B cell (primary cell): ENCODE measurements at regions not wholly inside any gene's neighbourhood (a gene's known extent, or its start where the extent isn't known, plus 50 kb on each side); places are given as distances from the start of the nearest gene placed in this dataset.

Experiments used
- ATAC-seq: fragments of 200-7000 bp; cut with Tn5 transposase; one replicate; pipeline ENCODE4 v1.10.0; 2021; ENCODE audit warnings: low read depth, mild to moderate bottlenecking, moderate number of reproducible peaks, moderate library complexity
- CTCF ChIA-PET: fragments of 350-600 bp; sonication (Branson Sonifier 250); formaldehyde crosslinking; loops from one replicate; lab custom pipeline; 2021; ENCODE audit warnings: antibody characterized with exemption, inconsistent platforms; lab: Charles Lee
- POLR2A ChIA-PET: fragments of 350-600 bp; sonication (Branson Sonifier 250); formaldehyde crosslinking; loops from one replicate; lab custom pipeline; 2021; ENCODE audit warnings: antibody characterized with exemption; lab: Charles Lee
- DNase-seq: peaks from one replicate; pipeline ENCODE4 v3.0.0; 2013
- H2AFZ ChIP-seq: 2 replicates; pipeline ENCODE4 v1.6.1; 2012; ENCODE audit warnings: mild to moderate bottlenecking, low read depth, low read length; ENCODE audit not compliant: insufficient read depth, poor library complexity, severe bottlenecking
- H3K27ac ChIP-seq, 2 donors: 1 replicate in 1 of 2; 2 replicates in 1 of 2; pipeline ENCODE4 v1.5.1; 2012 to 2013; ENCODE audit warnings: low read length in 2 of 2, mild to moderate bottlenecking in 2 of 2, moderate library complexity in 1 of 2
- H3K27me3 ChIP-seq, 4 experiments: fragments of 200-600 bp in 1 of 4; sonication (generic) in 1 of 4; replicated peaks in 1 of 4; 1 replicate in 2 of 4; 2 replicates in 2 of 4; pipeline versions ENCODE4 v1.6.1 to v1.7.0; 2013 to 2016; ENCODE audit warnings: low read length in 3 of 4, mild to moderate bottlenecking in 2 of 4, mixed read lengths in 1 of 4, moderate library complexity in 1 of 4; ENCODE audit not compliant: insufficient read depth in 4 of 4, control insufficient read depth in 3 of 4; ENCODE audit errors: control extremely low read depth in 1 of 4
- H3K36me3 ChIP-seq, 2 experiments: replicated peaks in 1 of 2; 1 replicate in 1 of 2; 2 replicates in 1 of 2; pipeline versions ENCODE4 v1.6.1 to v1.7.1; 2013; ENCODE audit warnings: low read length in 1 of 2; ENCODE audit not compliant: insufficient read depth in 2 of 2, control insufficient read depth in 1 of 2; ENCODE audit errors: control extremely low read depth in 1 of 2, extremely low read depth in 1 of 2
- H3K4me1 ChIP-seq, 2 donors: fragments of 200-600 bp in 1 of 2; sonication (generic) in 1 of 2; 1 replicate in 1 of 2; 2 replicates in 1 of 2; pipeline versions ENCODE4 v1.5.1 to v1.6.1; 2013 to 2017; ENCODE audit warnings: low read length in 2 of 2; ENCODE audit not compliant: control insufficient read depth in 2 of 2, insufficient read depth in 2 of 2
- H3K4me2 ChIP-seq: replicated peaks from 2 replicates; pipeline ENCODE3; 2012; ENCODE audit warnings: mild to moderate bottlenecking, low read depth, low read length; ENCODE audit not compliant: poor library complexity, severe bottlenecking
- H3K4me3 ChIP-seq, 5 experiments: fragments of 200-600 bp in 1 of 5; sonication (generic) in 1 of 5; 1 replicate in 3 of 5; 2 replicates in 2 of 5; pipeline versions ENCODE4 v1.5.1 to v1.7.0; 2011 to 2016; ENCODE audit warnings: low read length in 4 of 5, mild to moderate bottlenecking in 4 of 5, low read depth in 2 of 5, control low read depth in 1 of 5, moderate library complexity in 1 of 5; ENCODE audit not compliant: insufficient read depth in 1 of 5; ENCODE audit errors: control extremely low read depth in 1 of 5, extremely low read depth in 1 of 5
- H3K79me2 ChIP-seq: fragments of 200-600 bp; sonication (generic); one replicate; pipeline ENCODE4 v1.6.0; 2016; ENCODE audit warnings: low read length; ENCODE audit not compliant: control insufficient read depth, insufficient read depth
- H3K9ac ChIP-seq: fragments of 200-600 bp; sonication (generic); 2 replicates; pipeline ENCODE4 v1.6.1; 2017; ENCODE audit warnings: mild to moderate bottlenecking, low read length, moderate library complexity
- H3K9me3 ChIP-seq, 3 donors: one replicate each; pipeline versions ENCODE4 v1.6.1 to v1.7.1; 2013; ENCODE audit warnings: low read length in 2 of 3; ENCODE audit not compliant: control insufficient read depth in 2 of 3, insufficient read depth in 1 of 3; ENCODE audit errors: control extremely low read depth in 1 of 3
- H4K20me1 ChIP-seq: 2 replicates; pipeline ENCODE4 v1.6.0; 2012; ENCODE audit warnings: mild to moderate bottlenecking, low read length; ENCODE audit not compliant: insufficient read depth, control insufficient read depth, poor library complexity, severe bottlenecking
- H3K27ac Mint-ChIP-seq: one replicate; pipeline ENCODE4 v1.8.0; 2021; ENCODE audit warnings: mixed read lengths
- H3K27me3 Mint-ChIP-seq: one replicate; pipeline ENCODE4 v1.8.0; 2021; ENCODE audit warnings: mixed read lengths
- H3K4me1 Mint-ChIP-seq: one replicate; pipeline ENCODE4 v1.8.0; 2021; ENCODE audit warnings: mixed read lengths
- H3K4me3 Mint-ChIP-seq: one replicate; pipeline ENCODE4 v1.8.0; 2021; ENCODE audit warnings: mixed read lengths
- H3K9me3 Mint-ChIP-seq: one replicate; pipeline ENCODE4 v1.8.0; 2022; ENCODE audit warnings: mixed read lengths; ENCODE audit not compliant: insufficient read depth
- CTCF ChIP-seq: fragments of 200-600 bp; IDR thresholded peaks from one replicate; pipeline ENCODE4 v1.8.0; 2022; ENCODE audit warnings: antibody characterized with exemption, mild to moderate bottlenecking
- EZH2 ChIP-seq: IDR thresholded peaks from 2 replicates; pipeline ENCODE4 v1.6.1; 2012; ENCODE audit warnings: borderline replicate concordance, low read depth, mild to moderate bottlenecking, moderate library complexity, low read length; ENCODE audit not compliant: insufficient read depth, poor library complexity, severe bottlenecking
- WGBS: methylation state at CpG from one replicate; pipeline ENCODE4 v1.1.5; 2013; ENCODE audit warnings: missing lambda C conversion rate; ENCODE audit not compliant: insufficient coverage; 5-methylcytosine and 5-hydroxymethylcytosine counted together
- intact Hi-C: fragments of 100-400 bp; cut with micrococcal nuclease; formaldehyde crosslinking; loops from one replicate; pipeline ENCODE4 v1.10.0; 2022

GRCh38 chr6:113352029-113352801 lies 504.9 kb upstream of the MARCKS start:
- no peaks in the 10 kb centered on the region for H3K4me1 Mint-ChIP-seq
- no peak overlapping the region for H3K4me3 Mint-ChIP-seq
- Histone ChIP-seq H4K20me1 (no peaks in the 10 kb centered on the region), H3K27ac (no peak overlapping the region), H3K4me3 (no peak overlapping the region), H3K9me3 (no peaks in the 10 kb centered on the region), H3K4me2 (no peak overlapping the region), H3K27me3 (no peaks in the 10 kb centered on the region), H3K36me3 (no peaks in the 10 kb centered on the region), H3K79me2 (no peaks in the 10 kb centered on the region), H3K9ac (no peak overlapping the region), H3K4me1 (no peaks in the 10 kb centered on the region), H2AFZ (no peak overlapping the region)
- no peak for TF ChIP-seq EZH2
- no peak for TF ChIP-seq CTCF
- ATAC-seq (no peak), DNase-seq (no peak)
- ChIA-PET POLR2A (no interaction called here), CTCF (no interaction called here)
- H3K9me3 Mint-ChIP-seq = no peaks in the 10 kb centered on the region
- intact Hi-C loops = no loop called here
- 100% methylated on average over 1 of the region's 3 CpGs for WGBS
- H3K27me3 Mint-ChIP-seq = peaks cover 13% of the 10 kb centered on the region
- no peak overlapping the region for H3K27ac Mint-ChIP-seq

GRCh38 chr6:113352831-113353230 lies 504.3 kb upstream of the MARCKS start:
- no peak overlapping the region for H3K4me3 ChIP-seq
- H3K27me3 ChIP-seq = no peaks in the 10 kb centered on the region
- no peak overlapping the region for H3K27ac ChIP-seq
- H4K20me1 ChIP-seq = no peaks in the 10 kb centered on the region
- ChIA-PET POLR2A (no interaction called here), CTCF (interaction anchor here (1.4 kb wide), 1 partner anchor 45 kb away, joined by 4 read pairs; no protein-coding TSS in a partner anchor)
- Mint-ChIP-seq H3K9me3 (no peaks in the 10 kb centered on the region), H3K4me1 (no peaks in the 10 kb centered on the region), H3K27me3 (peaks cover 16% of the 10 kb centered on the region), H3K27ac (no peak overlapping the region), H3K4me3 (no peak overlapping the region)
- no CpG with 5 or more reads among the region's 3 CpGs for WGBS
- DNase-seq (no peak), ATAC-seq (no peak)
- no peak overlapping the region for H2AFZ ChIP-seq
- TF ChIP-seq CTCF (no peak), EZH2 (no peak)
- H3K4me2 ChIP-seq = no peak overlapping the region
- no peaks in the 10 kb centered on the region for H3K79me2 ChIP-seq
- H3K9me3 ChIP-seq = no peaks in the 10 kb centered on the region
- no peaks in the 10 kb centered on the region for H3K36me3 ChIP-seq
- no peak overlapping the region for H3K9ac ChIP-seq
- no peaks in the 10 kb centered on the region for H3K4me1 ChIP-seq
- intact Hi-C loops = no loop called here
